ENCODE measurements at regions not wholly inside any gene's neighbourhood (a gene's known extent, or its start where the extent isn't known, plus 50 kb on each side); places are given as distances from the start of the nearest gene placed in this dataset.

DNA sequence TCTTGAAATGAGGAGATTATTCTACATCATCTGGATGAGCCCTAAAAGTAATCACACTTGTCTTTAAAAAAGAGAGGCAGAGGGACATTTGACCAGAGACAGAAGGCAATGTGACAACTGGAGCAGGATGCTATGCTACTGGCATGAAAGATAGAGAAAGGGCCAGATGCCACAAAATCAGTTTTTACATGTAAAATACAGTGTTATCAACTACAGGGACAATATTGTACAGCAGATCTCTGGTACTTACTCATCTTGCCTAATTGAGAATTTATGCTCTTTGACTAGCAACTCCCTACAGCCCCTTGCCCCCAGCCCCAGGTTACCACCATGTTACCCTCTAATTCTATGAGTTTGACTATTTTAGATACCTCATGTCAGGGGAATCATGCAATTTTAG is 633.4 kb downstream of the LTN1 start:
- no peaks in the 10 kb centered on the region for H3K36me3 ChIP-seq (ENCODE audit: insufficient read depth, low read length)
- no peaks in the 10 kb centered on the region for H4K20me1 ChIP-seq (ENCODE audit: insufficient read depth, low read length, poor library complexity, severe bottlenecking)
- H3K9ac ChIP-seq (ENCODE audit: low read depth, low read length, poor library complexity, severe bottlenecking) = no peak overlapping the region
- no peak overlapping the region for H2AFZ ChIP-seq (ENCODE audit: low read length)
- no peaks in the 10 kb centered on the region for H3K4me1 ChIP-seq (ENCODE audit: insufficient read depth, low read length, poor library complexity, severe bottlenecking)
- TF ChIP-seq EZH2phosphoT487 (IDR thresholded peaks at IDR 0.05; ENCODE audit: borderline replicate concordance) = no peak
- TF ChIP-seq, protein P1, sequence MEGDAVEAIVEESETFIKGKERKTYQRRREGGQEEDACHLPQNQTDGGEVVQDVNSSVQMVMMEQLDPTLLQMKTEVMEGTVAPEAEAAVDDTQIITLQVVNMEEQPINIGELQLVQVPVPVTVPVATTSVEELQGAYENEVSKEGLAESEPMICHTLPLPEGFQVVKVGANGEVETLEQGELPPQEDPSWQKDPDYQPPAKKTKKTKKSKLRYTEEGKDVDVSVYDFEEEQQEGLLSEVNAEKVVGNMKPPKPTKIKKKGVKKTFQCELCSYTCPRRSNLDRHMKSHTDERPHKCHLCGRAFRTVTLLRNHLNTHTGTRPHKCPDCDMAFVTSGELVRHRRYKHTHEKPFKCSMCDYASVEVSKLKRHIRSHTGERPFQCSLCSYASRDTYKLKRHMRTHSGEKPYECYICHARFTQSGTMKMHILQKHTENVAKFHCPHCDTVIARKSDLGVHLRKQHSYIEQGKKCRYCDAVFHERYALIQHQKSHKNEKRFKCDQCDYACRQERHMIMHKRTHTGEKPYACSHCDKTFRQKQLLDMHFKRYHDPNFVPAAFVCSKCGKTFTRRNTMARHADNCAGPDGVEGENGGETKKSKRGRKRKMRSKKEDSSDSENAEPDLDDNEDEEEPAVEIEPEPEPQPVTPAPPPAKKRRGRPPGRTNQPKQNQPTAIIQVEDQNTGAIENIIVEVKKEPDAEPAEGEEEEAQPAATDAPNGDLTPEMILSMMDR (conservative IDR thresholded peaks at IDR 0.05; ENCODE audit: low read length) = no peak
- no peaks in the 10 kb centered on the region for H3K9me3 ChIP-seq (ENCODE audit: insufficient read depth, low read depth, low read length)
- no peak overlapping the region for H3K4me3 ChIP-seq (ENCODE audit: low read length, poor library complexity, severe bottlenecking)
- H3K27me3 ChIP-seq (ENCODE audit: insufficient read depth, low read length, poor library complexity, severe bottlenecking) = no peaks in the 10 kb centered on the region
- no peaks in the 10 kb centered on the region for H3F3A ChIP-seq (ENCODE audit: low read depth)
- no peak overlapping the region for H3K4me2 ChIP-seq (ENCODE audit: low read depth, low read length, poor library complexity, severe bottlenecking)
- H3K79me2 ChIP-seq (ENCODE audit: insufficient read depth, low read length) = no peaks in the 10 kb centered on the region
- no peaks in the 10 kb centered on the region for H3K9me2 ChIP-seq (replicated peaks; ENCODE audit: low read depth, low read length)

GRCh38 chr21:28358702-28359101 is 634.0 kb downstream of the LTN1 start:
- Histone ChIP-seq H3K36me3 (ENCODE audit: insufficient read depth, low read length) (no peaks in the 10 kb centered on the region), H4K20me1 (ENCODE audit: insufficient read depth, low read length, poor library complexity, severe bottlenecking) (no peaks in the 10 kb centered on the region), H3K4me3 (ENCODE audit: low read length, poor library complexity, severe bottlenecking) (no peak overlapping the region), H3K4me2 (ENCODE audit: low read depth, low read length, poor library complexity, severe bottlenecking) (no peak overlapping the region), H3K9me2 (replicated peaks; ENCODE audit: low read depth, low read length) (no peaks in the 10 kb centered on the region), H3K9me3 (ENCODE audit: insufficient read depth, low read depth, low read length) (no peaks in the 10 kb centered on the region), H3K79me2 (ENCODE audit: insufficient read depth, low read length) (no peaks in the 10 kb centered on the region), H3K27me3 (ENCODE audit: insufficient read depth, low read length, poor library complexity, severe bottlenecking) (no peaks in the 10 kb centered on the region), H3F3A (ENCODE audit: low read depth) (no peaks in the 10 kb centered on the region), H3K4me1 (ENCODE audit: insufficient read depth, low read length, poor library complexity, severe bottlenecking) (no peaks in the 10 kb centered on the region), H2AFZ (ENCODE audit: low read length) (no peak overlapping the region), H3K9ac (ENCODE audit: low read depth, low read length, poor library complexity, severe bottlenecking) (no peak overlapping the region)
- TF ChIP-seq EZH2phosphoT487 (IDR thresholded peaks at IDR 0.05; ENCODE audit: borderline replicate concordance) = no peak
- TF ChIP-seq, protein P1 (conservative IDR thresholded peaks at IDR 0.05; ENCODE audit: low read length) = no peak

DNA sequence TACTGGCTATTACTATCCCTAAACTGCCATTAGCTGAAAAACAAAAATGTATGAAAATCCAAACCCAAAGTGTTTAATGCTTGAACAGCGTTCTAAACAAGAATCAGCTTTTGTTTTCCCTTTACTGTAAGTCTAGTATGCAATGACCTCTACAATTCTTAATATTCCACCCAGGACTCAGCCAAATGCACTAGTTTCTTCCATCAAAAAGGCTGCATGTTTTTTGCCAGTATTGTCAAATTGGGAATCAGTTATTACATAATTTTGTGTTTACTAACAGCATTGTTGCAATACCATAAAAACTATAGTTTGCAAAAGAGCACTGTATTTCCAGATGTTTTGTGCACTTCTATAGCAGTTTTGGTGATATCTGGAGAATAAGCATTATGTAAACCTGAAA is 634.5 kb downstream of the LTN1 start:
- Histone ChIP-seq H3K9ac (ENCODE audit: low read depth, low read length, poor library complexity, severe bottlenecking) (no peak overlapping the region), H2AFZ (ENCODE audit: low read length) (no peak overlapping the region), H4K20me1 (ENCODE audit: insufficient read depth, low read length, poor library complexity, severe bottlenecking) (no peaks in the 10 kb centered on the region), H3K27me3 (ENCODE audit: insufficient read depth, low read length, poor library complexity, severe bottlenecking) (no peaks in the 10 kb centered on the region), H3K9me3 (ENCODE audit: insufficient read depth, low read depth, low read length) (no peaks in the 10 kb centered on the region), H3K4me3 (ENCODE audit: low read length, poor library complexity, severe bottlenecking) (no peak overlapping the region), H3K4me2 (ENCODE audit: low read depth, low read length, poor library complexity, severe bottlenecking) (no peak overlapping the region), H3K9me2 (replicated peaks; ENCODE audit: low read depth, low read length) (no peaks in the 10 kb centered on the region), H3K36me3 (ENCODE audit: insufficient read depth, low read length) (no peaks in the 10 kb centered on the region), H3K4me1 (ENCODE audit: insufficient read depth, low read length, poor library complexity, severe bottlenecking) (no peaks in the 10 kb centered on the region), H3K79me2 (ENCODE audit: insufficient read depth, low read length) (no peaks in the 10 kb centered on the region), H3F3A (ENCODE audit: low read depth) (no peaks in the 10 kb centered on the region)
- no peak for TF ChIP-seq EZH2phosphoT487 (IDR thresholded peaks at IDR 0.05; ENCODE audit: borderline replicate concordance)
- TF ChIP-seq, protein P1 (conservative IDR thresholded peaks at IDR 0.05; ENCODE audit: low read length) = no peak

All from Loucy (cell line).